SK-N-SH treated with all-trans-retinoic acid at 6 μM for 48 hours (cell line): ENCODE measurements at regions not wholly inside any gene's neighbourhood (a gene's known extent, or its start where the extent isn't known, plus 50 kb on each side); places are given as distances from the start of the nearest gene placed in this dataset.

Experiments used
- ATAC-seq: fragments of 200-7000 bp; cut with Tn5 transposase; 3 replicates; pipeline ENCODE4 v1.9.1; 2020; ENCODE audit warnings: mild to moderate bottlenecking, moderate library complexity
- ARNTL ChIP-seq: fragments of 450-650 bp; formaldehyde crosslinking; IDR thresholded peaks from 2 replicates; pipeline ENCODE4 v1.5.0; 2020; ENCODE audit warnings: low read depth, mild to moderate bottlenecking, moderate library complexity, borderline replicate concordance
- BACH2 ChIP-seq: fragments of 250-450 bp; sonication (Bioruptor Pico); IDR thresholded peaks from 2 replicates; pipeline ENCODE4 v1.9.0; 2021; ENCODE audit warnings: mild to moderate bottlenecking, borderline replicate concordance
- CSRNP3 ChIP-seq: fragments of 250-450 bp; sonication (Bioruptor Pico); IDR thresholded peaks from 2 replicates; pipeline ENCODE4 v1.5.1; 2021; ENCODE audit warnings: mild to moderate bottlenecking, moderate library complexity
- ESRRG ChIP-seq: fragments of 250-450 bp; sonication (Bioruptor Pico); IDR thresholded peaks from 2 replicates; pipeline ENCODE4 v1.6.1; 2021; ENCODE audit warnings: mild to moderate bottlenecking
- GLIS3 ChIP-seq: fragments of 250-450 bp; sonication (Bioruptor Pico); IDR thresholded peaks from 2 replicates; pipeline ENCODE4 v1.5.0; 2020; ENCODE audit warnings: mild to moderate bottlenecking, moderate library complexity
- ISL1 ChIP-seq: fragments of 250-450 bp; sonication (Bioruptor Pico); IDR thresholded peaks from 2 replicates; pipeline ENCODE4 v2.1.2; 2022; ENCODE audit warnings: mild to moderate bottlenecking, moderate library complexity
- OSR1 ChIP-seq: fragments of 250-450 bp; sonication (Bioruptor Pico); IDR thresholded peaks from 2 replicates; pipeline ENCODE4 v1.8.0; 2022; ENCODE audit warnings: moderate library complexity, mild to moderate bottlenecking, inconsistent platforms
- PATZ1 ChIP-seq: fragments of 250-450 bp; sonication (Bioruptor Pico); IDR thresholded peaks from 2 replicates; pipeline ENCODE4 v1.8.0; 2020; ENCODE audit warnings: mild to moderate bottlenecking, moderate library complexity, borderline replicate concordance
- POU6F1 ChIP-seq: fragments of 250-450 bp; sonication (Bioruptor Pico); IDR thresholded peaks from 2 replicates; pipeline ENCODE4 v1.8.0; 2021; ENCODE audit warnings: low read depth, mild to moderate bottlenecking, moderate library complexity, borderline replicate concordance
- PPARA ChIP-seq: fragments of 250-450 bp; sonication (Bioruptor Pico); IDR thresholded peaks from 2 replicates; pipeline ENCODE4 v1.5.0; 2020; ENCODE audit warnings: mild to moderate bottlenecking, borderline replicate concordance
- RARB ChIP-seq: fragments of 250-450 bp; sonication (Bioruptor Pico); IDR thresholded peaks from 2 replicates; pipeline ENCODE4 v1.8.0; 2021; ENCODE audit warnings: mild to moderate bottlenecking, moderate library complexity
- TOX ChIP-seq: fragments of 250-450 bp; sonication (Bioruptor Pico); IDR thresholded peaks from 2 replicates; pipeline ENCODE4 v1.8.0; 2021; ENCODE audit warnings: mild to moderate bottlenecking, moderate library complexity, borderline replicate concordance
- TSHZ2 ChIP-seq: fragments of 250-450 bp; sonication (Bioruptor Pico); IDR thresholded peaks from 2 replicates; pipeline ENCODE4 v1.5.0; 2020; ENCODE audit warnings: mild to moderate bottlenecking, moderate library complexity
- ZC3H10 ChIP-seq: fragments of 250-450 bp; sonication (Bioruptor Pico); IDR thresholded peaks from 2 replicates; pipeline ENCODE4 v1.5.1; 2021; ENCODE audit warnings: mild to moderate bottlenecking, moderate library complexity
- ZFP30 ChIP-seq: fragments of 450-650 bp; formaldehyde crosslinking; IDR thresholded peaks from 2 replicates; pipeline ENCODE4 v1.5.0; 2022; ENCODE audit warnings: mild to moderate bottlenecking, moderate library complexity
- ZNF565 ChIP-seq: fragments of 450-650 bp; formaldehyde crosslinking; conservative IDR thresholded peaks from 2 replicates; pipeline ENCODE4 v1.5.0; 2020; ENCODE audit warnings: low read depth, mild to moderate bottlenecking, moderate library complexity
- ZNF70 ChIP-seq: fragments of 450-650 bp; formaldehyde crosslinking; IDR thresholded peaks from 2 replicates; pipeline ENCODE4 v1.5.0; 2020; ENCODE audit warnings: mild to moderate bottlenecking, moderate library complexity
- ZNF8 ChIP-seq: fragments of 450-650 bp; formaldehyde crosslinking; IDR thresholded peaks from 2 replicates; pipeline ENCODE4 v1.5.0; 2020; ENCODE audit warnings: mild to moderate bottlenecking, moderate library complexity

GRCh38 chr2:7940723-7941122, 741.1 kb upstream of the ID2 start:
- no peak for ATAC-seq
- TF ChIP-seq ARNTL (no peak), OSR1 (CRISPR knock-in tag) (no peak), ISL1 (CRISPR knock-in tag) (no peak), ESRRG (CRISPR knock-in tag) (no peak), PPARA (CRISPR knock-in tag) (no peak), POU6F1 (CRISPR knock-in tag) (no peak), ZC3H10 (no peak), ZNF565 (CRISPR knock-in tag) (no peak), RARB (no peak)

GRCh38 chr2:7943446-7943845, 738.4 kb upstream of the ID2 start:
- TF ChIP-seq ESRRG (CRISPR knock-in tag) = no peak
- TF ChIP-seq ZNF8 (CRISPR knock-in tag) = no peak
- no peak for TF ChIP-seq RARB
- TF ChIP-seq BACH2 (CRISPR knock-in tag) = no peak
- no peak for TF ChIP-seq ZC3H10
- no peak for TF ChIP-seq OSR1 (CRISPR knock-in tag)
- no peak for TF ChIP-seq ARNTL
- no peak for TF ChIP-seq PATZ1
- no peak for TF ChIP-seq CSRNP3 (CRISPR knock-in tag)
- TF ChIP-seq ISL1 (CRISPR knock-in tag) = no peak
- ATAC-seq = no peak

GRCh38 chr2:7945026-7945425, 736.8 kb upstream of the ID2 start:
- no peak for ATAC-seq
- TF ChIP-seq GLIS3 (CRISPR knock-in tag) = no peak
- TF ChIP-seq ZFP30 = no peak
- TF ChIP-seq PATZ1 = no peak
- TF ChIP-seq PPARA (CRISPR knock-in tag) = no peak
- TF ChIP-seq ZNF565 (CRISPR knock-in tag) = no peak
- TF ChIP-seq ISL1 (CRISPR knock-in tag) = no peak
- TF ChIP-seq ZNF8 (CRISPR knock-in tag) = no peak
- TF ChIP-seq POU6F1 (CRISPR knock-in tag) = no peak
- no peak for TF ChIP-seq OSR1 (CRISPR knock-in tag)
- no peak for TF ChIP-seq ZC3H10
- TF ChIP-seq ZNF70 (CRISPR knock-in tag) = no peak
- TF ChIP-seq ARNTL = no peak
- no peak for TF ChIP-seq TSHZ2 (CRISPR knock-in tag)
- no peak for TF ChIP-seq TOX (CRISPR knock-in tag)
